Adipocyte (in vitro differentiated cells): ENCODE measurements at regions not wholly inside any gene's neighbourhood (a gene's known extent, or its start where the extent isn't known, plus 50 kb on each side); places are given as distances from the start of the nearest gene placed in this dataset.
A peak's percentile ranks its signal among the peaks of the same experiment; 100 is the strongest.
"Not testable (repeated sequence)": the region's sequence is repeated elsewhere in the genome, so short reads cannot be mapped to it uniquely, and the experiment has no call there.

Experiments used
- DNase-seq: peaks from one replicate; pipeline ENCODE4 v3.0.0-alpha.2; 2015; ENCODE audit warnings: low read depth
- H3K27me3 ChIP-seq: replicated peaks from 2 replicates; pipeline ENCODE4 v1.7.0; 2013; ENCODE audit warnings: mild to moderate bottlenecking, low read length, moderate library complexity; ENCODE audit not compliant: control insufficient read depth, insufficient read depth
- H3K36me3 ChIP-seq: 2 replicates; pipeline ENCODE4 v1.7.0; 2013; ENCODE audit warnings: low read length, mild to moderate bottlenecking, moderate library complexity; ENCODE audit not compliant: control insufficient read depth, insufficient read depth, severe bottlenecking
- H3K4me1 ChIP-seq: 2 replicates; pipeline ENCODE4 v1.7.0; 2013; ENCODE audit warnings: mild to moderate bottlenecking, low read length, moderate library complexity; ENCODE audit not compliant: control insufficient read depth, insufficient read depth
- H3K4me3 ChIP-seq: 2 replicates; pipeline ENCODE4 v1.7.0; 2013; ENCODE audit warnings: mild to moderate bottlenecking, low read length, moderate library complexity
- H3K9ac ChIP-seq: 2 replicates; pipeline ENCODE4 v1.7.0; 2013; ENCODE audit warnings: mild to moderate bottlenecking, low read length, moderate library complexity
- H3K9me3 ChIP-seq: 2 replicates; pipeline ENCODE4 v1.7.0; 2013; ENCODE audit warnings: mild to moderate bottlenecking, low read length, moderate library complexity; ENCODE audit not compliant: control insufficient read depth

DNA sequence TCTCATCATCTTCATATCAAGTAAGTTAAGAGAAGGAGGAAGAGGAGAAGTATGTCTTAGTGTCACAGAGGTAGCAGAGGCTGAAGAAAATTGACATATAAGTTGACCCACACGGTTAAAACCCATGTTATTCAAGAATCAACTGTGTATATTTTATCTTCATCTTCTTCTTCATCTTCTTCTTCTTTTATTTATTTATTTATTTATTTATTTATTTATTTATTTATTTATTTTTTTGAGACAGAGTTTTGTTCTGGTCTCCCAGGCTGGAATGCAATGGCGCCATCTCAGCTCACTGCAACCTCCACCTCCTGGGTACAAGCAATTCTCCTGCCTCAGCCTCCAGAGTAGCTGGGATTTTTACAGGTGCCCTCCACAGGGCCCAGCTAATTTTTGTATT, 1242.3 kb upstream of the RAG2 start:
- not testable (repeated sequence) for H3K27me3 ChIP-seq, H3K4me3 ChIP-seq, H3K9ac ChIP-seq, H3K36me3 ChIP-seq, H3K4me1 ChIP-seq, DNase-seq
- peaks cover 11% of the 10 kb centered on the region for H3K9me3 ChIP-seq

DNA sequence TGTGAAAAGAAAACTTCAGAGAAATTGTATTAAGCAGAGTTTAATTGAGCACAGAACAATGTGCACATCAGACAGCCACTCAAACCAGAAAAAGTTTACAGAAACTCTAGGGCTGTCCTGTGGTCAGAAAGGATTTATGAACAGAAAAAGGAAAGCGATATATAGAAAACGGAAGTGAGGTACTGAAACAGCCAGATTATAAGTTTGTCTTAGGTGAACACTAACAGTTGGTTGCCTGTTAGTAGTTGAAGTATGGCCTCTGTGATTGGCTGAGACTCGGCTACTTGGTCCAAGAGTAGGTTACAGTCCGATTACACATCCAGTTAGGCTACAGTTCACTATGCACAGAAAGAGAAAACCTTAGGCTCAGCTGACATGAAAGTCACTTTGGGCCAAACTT, 1232.5 kb upstream of the RAG2 start:
- no peak for DNase-seq
- H3K36me3 ChIP-seq = no peaks in the 10 kb centered on the region
- no peaks in the 10 kb centered on the region for H3K27me3 ChIP-seq
- H3K4me1 ChIP-seq = no peaks in the 10 kb centered on the region
- H3K9ac ChIP-seq = no peak overlapping the region
- H3K9me3 ChIP-seq = no peaks in the 10 kb centered on the region
- no peak overlapping the region for H3K4me3 ChIP-seq

DNA sequence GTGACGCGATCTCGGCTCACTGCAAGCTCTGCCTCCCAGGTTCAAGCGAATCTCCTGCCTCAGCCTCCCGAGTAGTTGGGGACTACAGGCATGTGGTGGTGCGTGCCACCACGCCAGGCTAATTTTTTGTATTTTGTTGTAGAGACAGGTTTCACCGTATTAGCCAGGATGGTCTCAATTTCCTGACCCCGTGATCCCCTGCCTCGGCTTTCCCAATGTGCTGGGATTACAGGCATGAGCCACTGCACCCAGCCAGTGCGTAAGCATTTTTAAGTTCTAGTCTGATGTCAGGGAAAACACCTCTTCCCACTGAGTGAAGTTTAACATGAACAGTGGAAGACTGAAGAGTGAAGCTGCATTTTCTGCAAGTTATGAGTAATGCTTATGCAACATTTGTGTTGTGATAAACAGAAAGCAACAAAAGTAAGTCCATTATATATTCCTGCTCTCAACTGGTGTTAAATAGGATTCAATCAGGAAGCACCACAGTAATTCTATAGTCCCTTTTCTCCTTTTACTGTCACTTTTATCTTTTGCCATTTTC, 1219.8 kb upstream of the RAG2 start:
- DNase-seq = peak; percentile 34

DNA sequence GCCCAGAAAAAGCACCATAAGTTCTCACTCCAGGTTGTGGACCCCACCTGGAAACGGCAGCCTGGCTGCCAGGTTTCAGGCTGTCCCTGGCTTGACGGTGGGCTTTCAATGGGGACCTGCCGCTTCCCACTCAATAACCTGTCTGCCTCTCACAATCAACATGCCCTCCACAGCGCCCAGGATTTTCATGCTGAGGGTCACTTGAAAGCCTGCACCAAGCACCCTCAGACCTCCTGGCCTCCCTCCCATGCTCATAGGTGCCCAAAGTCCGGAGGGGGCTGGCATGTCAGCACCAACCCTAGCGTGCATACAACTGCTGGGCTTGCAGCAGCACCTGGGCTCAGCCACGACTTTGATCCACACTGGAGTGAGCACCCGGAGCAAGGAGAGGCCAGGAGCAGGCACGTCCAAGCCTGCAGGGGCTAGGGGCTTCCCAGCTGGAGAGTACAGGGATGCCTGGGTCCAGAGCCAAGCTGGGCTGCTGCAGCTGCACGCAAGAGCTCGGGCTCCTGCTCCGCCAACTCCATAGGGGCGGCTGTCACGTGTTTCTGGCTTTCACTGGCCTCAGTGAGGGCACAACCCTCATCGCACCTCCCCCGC, 1214.3 kb upstream of the RAG2 start:
- H3K9ac ChIP-seq = no peak overlapping the region
- DNase-seq = no peak
- no peaks in the 10 kb centered on the region for H3K9me3 ChIP-seq
- no peaks in the 10 kb centered on the region for H3K36me3 ChIP-seq
- no peaks in the 10 kb centered on the region for H3K27me3 ChIP-seq
- H3K4me3 ChIP-seq = no peak overlapping the region
- H3K4me1 ChIP-seq = no peaks in the 10 kb centered on the region

More for the DNA sequence above, 1219.8 kb upstream of the RAG2 start:
- Histone ChIP-seq H3K4me1 (no peaks in the 10 kb centered on the region), H3K4me3 (no peak overlapping the region), H3K9me3 (no peaks in the 10 kb centered on the region), H3K27me3 (no peaks in the 10 kb centered on the region), H3K36me3 (no peaks in the 10 kb centered on the region), H3K9ac (no peak overlapping the region)

DNA sequence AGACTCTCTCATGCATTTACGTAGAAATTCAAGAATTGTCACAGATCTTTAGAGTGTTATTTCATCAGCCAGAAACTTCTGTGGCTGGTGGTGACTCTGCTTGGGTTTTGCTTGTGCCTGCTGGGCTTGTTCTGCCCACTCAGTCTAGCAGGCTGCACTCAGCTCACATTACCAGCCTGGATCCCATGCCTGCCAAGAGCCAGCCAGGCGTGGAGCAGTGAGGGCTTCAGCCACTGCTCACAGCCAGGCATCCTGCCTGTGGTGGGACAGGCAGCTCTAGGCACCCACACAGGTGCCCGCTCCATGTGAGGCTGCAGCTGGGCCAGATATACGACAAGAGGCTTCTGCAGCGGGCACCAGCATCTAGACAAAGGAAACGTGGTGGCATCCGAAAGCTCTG, 1213.3 kb upstream of the RAG2 start:
- no peak for DNase-seq
- H3K4me3 ChIP-seq = no peak overlapping the region

DNA sequence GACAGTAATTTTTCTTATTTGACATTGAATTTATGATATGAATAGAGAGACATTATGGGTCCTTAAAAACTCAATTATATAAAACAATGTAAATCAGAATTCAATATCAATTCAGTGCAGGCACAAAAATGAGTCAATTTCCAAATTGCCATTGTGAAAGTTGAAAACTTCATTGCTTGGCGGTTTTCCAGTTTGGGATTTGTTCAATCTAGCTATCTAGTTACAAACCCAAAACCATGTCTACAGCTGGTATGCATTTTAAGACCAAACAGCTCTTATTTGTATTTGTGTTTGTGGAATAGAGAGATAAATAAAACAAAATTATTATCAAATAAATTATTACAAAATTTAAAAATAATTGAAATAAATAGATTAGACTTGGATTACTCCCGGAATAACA, 1206.6 kb upstream of the RAG2 start:
- DNase-seq = peak; percentile 64
- Histone ChIP-seq H3K9me3 (no peaks in the 10 kb centered on the region), H3K36me3 (no peaks in the 10 kb centered on the region), H3K9ac (no peak overlapping the region), H3K27me3 (no peaks in the 10 kb centered on the region), H3K4me3 (no peak overlapping the region), H3K4me1 (no peaks in the 10 kb centered on the region)

More for the DNA sequence above, 1213.3 kb upstream of the RAG2 start:
- no peaks in the 10 kb centered on the region for H3K9me3 ChIP-seq
- no peaks in the 10 kb centered on the region for H3K36me3 ChIP-seq
- H3K27me3 ChIP-seq = no peaks in the 10 kb centered on the region
- H3K4me1 ChIP-seq = no peaks in the 10 kb centered on the region
- no peak overlapping the region for H3K9ac ChIP-seq

DNA sequence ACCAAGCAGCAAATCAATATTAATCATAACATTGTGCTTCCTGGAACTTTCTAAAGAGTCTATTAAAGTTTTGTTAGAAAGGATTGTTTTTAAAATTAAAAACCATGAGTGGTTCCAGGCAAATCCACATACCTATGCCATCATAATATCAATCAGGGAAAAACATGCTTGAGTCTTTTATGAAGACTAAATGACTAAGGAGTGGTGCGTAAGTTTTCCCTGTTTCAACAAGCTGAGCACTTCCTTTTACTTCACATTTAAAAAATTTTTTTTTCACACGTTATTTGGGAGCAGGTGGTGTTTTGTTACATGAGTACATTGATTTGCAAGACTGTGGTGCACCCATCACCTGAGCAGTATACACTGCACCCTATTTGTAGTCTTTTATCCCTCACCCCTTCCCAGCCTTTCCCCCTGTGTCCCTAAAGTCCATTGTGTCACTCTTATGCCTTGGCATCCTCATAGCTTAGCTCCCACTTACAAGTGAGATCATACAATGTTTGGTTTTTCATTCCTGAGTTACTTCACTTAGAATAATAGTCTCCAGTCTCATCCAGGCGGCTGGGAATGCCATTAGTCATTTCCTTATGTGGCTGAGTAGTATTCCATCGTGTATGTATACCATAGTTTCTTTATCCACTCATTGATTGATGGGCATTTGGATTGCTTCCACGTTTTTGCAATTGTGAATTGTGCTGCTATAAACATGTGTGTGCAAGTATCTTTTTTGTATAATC, 1190.3 kb upstream of the RAG2 start:
- peak; percentile 55 for DNase-seq
- Histone ChIP-seq H3K36me3 (no peaks in the 10 kb centered on the region), H3K4me3 (no peak overlapping the region), H3K9me3 (peaks cover 21% of the 10 kb centered on the region), H3K27me3 (no peaks in the 10 kb centered on the region), H3K4me1 (no peaks in the 10 kb centered on the region), H3K9ac (no peak overlapping the region)

DNA sequence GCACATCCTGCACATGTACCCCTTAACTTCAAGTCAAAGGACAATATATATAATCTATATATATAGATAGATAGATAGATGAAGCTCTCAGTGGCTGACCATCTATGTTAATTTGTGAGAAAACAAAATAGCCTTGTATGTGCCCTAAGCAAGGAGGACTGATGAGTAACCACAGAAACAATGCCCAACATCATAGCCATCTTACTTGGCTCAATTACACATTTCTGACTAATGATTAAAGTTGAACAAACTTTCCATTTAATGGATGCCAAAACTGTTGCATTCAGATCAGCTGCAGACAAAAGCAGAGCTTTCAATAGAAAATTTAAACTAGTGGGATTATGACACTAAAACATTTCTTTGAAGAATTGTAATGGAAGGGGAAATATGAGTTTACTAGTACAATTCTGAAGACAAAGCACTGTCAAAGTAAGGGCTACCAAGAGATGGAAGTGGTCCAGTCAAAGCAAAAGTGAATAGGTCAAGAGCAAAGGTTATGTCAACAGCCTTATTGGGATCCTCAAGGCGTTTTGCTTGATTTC, 1188.2 kb upstream of the RAG2 start:
- no peak overlapping the region for H3K4me3 ChIP-seq
- peaks cover 37% of the 10 kb centered on the region for H3K9me3 ChIP-seq
- DNase-seq = peak; percentile 59
- no peaks in the 10 kb centered on the region for H3K36me3 ChIP-seq
- H3K9ac ChIP-seq = no peak overlapping the region
- no peaks in the 10 kb centered on the region for H3K27me3 ChIP-seq
- no peaks in the 10 kb centered on the region for H3K4me1 ChIP-seq

DNA sequence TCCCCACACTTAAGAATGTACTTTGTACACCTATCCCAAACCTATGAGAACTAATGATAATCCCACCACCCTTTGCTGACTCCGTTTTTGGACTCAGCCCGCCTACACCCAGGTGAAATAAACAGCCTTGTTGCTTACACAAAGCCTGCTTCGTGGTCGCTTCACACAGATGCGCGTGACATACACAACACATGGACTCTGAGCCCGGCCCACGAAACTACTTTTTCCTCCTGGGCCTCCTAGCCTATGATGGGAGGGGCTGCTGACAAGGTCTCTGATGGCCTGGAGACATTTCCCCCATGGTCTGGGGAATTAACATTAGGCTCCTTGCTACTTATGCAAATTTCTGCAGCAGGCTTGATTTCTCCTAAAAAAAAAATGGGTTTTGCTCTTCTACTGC, 1176.4 kb upstream of the RAG2 start:
- H3K36me3 ChIP-seq = no peaks in the 10 kb centered on the region
- no peak overlapping the region for H3K4me3 ChIP-seq
- no peaks in the 10 kb centered on the region for H3K9me3 ChIP-seq
- no peak overlapping the region for H3K9ac ChIP-seq
- H3K4me1 ChIP-seq = peaks cover 4% of the 10 kb centered on the region
- no peak for DNase-seq
- no peaks in the 10 kb centered on the region for H3K27me3 ChIP-seq

DNA sequence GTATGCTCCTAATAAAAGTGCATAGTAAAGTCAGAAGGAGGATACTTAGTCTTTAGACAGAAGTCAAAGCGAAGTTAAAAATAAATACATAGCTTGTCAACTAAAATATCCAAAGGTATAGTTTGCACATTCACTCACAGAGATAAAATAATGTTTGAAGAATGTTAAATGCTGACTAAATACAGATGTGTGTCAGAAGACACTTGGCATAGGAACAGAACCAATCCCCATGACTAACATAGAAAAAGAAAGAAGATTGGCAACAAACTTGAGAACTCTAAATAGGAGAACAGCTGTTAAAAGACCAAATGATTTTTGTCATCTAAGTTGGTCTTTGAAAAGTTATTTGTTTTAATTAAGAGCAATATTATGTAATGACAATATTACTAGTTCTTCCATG, 1172.1 kb upstream of the RAG2 start:
- Histone ChIP-seq H3K27me3 (no peaks in the 10 kb centered on the region), H3K4me3 (no peak overlapping the region), H3K9me3 (no peaks in the 10 kb centered on the region), H3K4me1 (peaks cover 4% of the 10 kb centered on the region), H3K36me3 (no peaks in the 10 kb centered on the region), H3K9ac (no peak overlapping the region)
- peak; percentile 35 for DNase-seq

DNA sequence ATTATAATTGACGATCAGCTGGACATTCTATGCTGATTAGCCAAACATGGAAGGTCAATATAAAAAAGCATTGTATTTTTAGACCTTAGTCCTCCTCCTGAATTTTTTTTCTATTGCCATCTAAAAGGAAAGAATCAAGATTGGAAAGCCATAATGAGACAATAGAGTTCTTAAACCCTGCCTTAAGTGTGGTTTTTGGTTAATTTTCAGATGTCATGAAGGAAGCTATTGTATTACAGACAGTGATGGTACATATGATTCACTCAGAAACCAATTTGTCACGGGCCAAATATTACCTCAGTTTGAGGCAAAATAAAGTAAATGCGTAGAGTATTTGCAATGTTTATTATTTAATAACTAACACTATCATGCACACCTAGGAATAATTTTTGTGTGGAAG, 1164.0 kb upstream of the RAG2 start:
- Histone ChIP-seq H3K9me3 (no peaks in the 10 kb centered on the region), H3K9ac (no peak overlapping the region), H3K36me3 (no peaks in the 10 kb centered on the region), H3K27me3 (no peaks in the 10 kb centered on the region), H3K4me1 (no peaks in the 10 kb centered on the region), H3K4me3 (no peak overlapping the region)
- no peak for DNase-seq
